H1 (cell line): ENCODE measurements at regions not wholly inside any gene's neighbourhood (a gene's known extent, or its start where the extent isn't known, plus 50 kb on each side); places are given as distances from the start of the nearest gene placed in this dataset.

ENCODE experiments used
- CTCF ChIA-PET: fragments of 300-600 bp; sonication (Branson Sonifier 250); formaldehyde crosslinking; loops from one replicate; lab custom pipeline; 2021; ENCODE audit not compliant: partially characterized antibody; lab: Charles Lee
- POLR2A ChIA-PET: fragments of 300-600 bp; sonication (Branson Sonifier 250); formaldehyde crosslinking; loops from one replicate; lab custom pipeline; 2021; ENCODE audit warnings: inconsistent platforms; ENCODE audit not compliant: partially characterized antibody; lab: Charles Lee
- DNase-seq, 2 experiments: peaks; one replicate each; pipeline versions ENCODE4 v3.0.0 to v3.0.0-alpha.2; 2010 to 2022; ENCODE audit warnings: low spot score in 2 of 2, low read depth in 1 of 2, mixed read lengths in 1 of 2
- FAIRE-seq: peaks from 2 replicates; lab custom pipeline; 2011; peaks lifted over from hg19 to GRCh38; lab: Jason Lieb, UNC
- H2AFZ ChIP-seq: 2 replicates; pipeline ENCODE4 v1.8.1; 2012; ENCODE audit warnings: low read length, inconsistent platforms
- H2AK5ac ChIP-seq: 2 replicates; pipeline ENCODE4 v1.6.1; 2013; ENCODE audit warnings: low read depth, low read length
- H2BK120ac ChIP-seq: replicated peaks from 2 replicates; pipeline ENCODE3; 2013; ENCODE audit warnings: low read depth, low read length, inconsistent platforms
- H2BK12ac ChIP-seq: 2 replicates; pipeline ENCODE4 v1.6.1; 2013; ENCODE audit warnings: low read depth, low read length
- H2BK15ac ChIP-seq: 2 replicates; pipeline ENCODE4 v1.6.1; 2013; ENCODE audit warnings: low read length
- H2BK20ac ChIP-seq: 2 replicates; pipeline ENCODE4 v1.6.1; 2013; ENCODE audit warnings: low read length
- H2BK5ac ChIP-seq: 2 replicates; pipeline ENCODE4 v1.6.1; 2013; ENCODE audit warnings: low read depth, low read length
- H3K14ac ChIP-seq: 2 replicates; pipeline ENCODE4 v1.6.1; 2013; ENCODE audit warnings: inconsistent platforms; ENCODE audit not compliant: insufficient read length
- H3K18ac ChIP-seq: 2 replicates; pipeline ENCODE4 v1.6.1; 2013; ENCODE audit warnings: low read length; ENCODE audit errors: extremely low read depth
- H3K23ac ChIP-seq: 2 replicates; pipeline ENCODE4 v1.6.1; 2013; ENCODE audit warnings: inconsistent platforms; ENCODE audit not compliant: insufficient read length
- H3K23me2 ChIP-seq: 2 replicates; pipeline ENCODE4 v1.6.1; 2013; ENCODE audit warnings: low read depth, low read length
- H3K27ac ChIP-seq: 2 replicates; pipeline ENCODE4 v1.6.1; 2011; ENCODE audit warnings: low read depth, low read length, inconsistent platforms
- H3K27me3 ChIP-seq, 4 experiments: replicated peaks in 1 of 4; 1 replicate in 1 of 4; 2 replicates in 3 of 4; pipeline versions ENCODE4 v1.6.1 to v1.8.1; 2011 to 2013; ENCODE audit warnings: low read length in 3 of 4, mild to moderate bottlenecking in 3 of 4, inconsistent platforms in 2 of 4, mixed read lengths in 2 of 4, moderate library complexity in 1 of 4; ENCODE audit not compliant: control insufficient read depth in 3 of 4, insufficient read depth in 3 of 4; ENCODE audit errors: extremely low read depth in 1 of 4
- H3K36me3 ChIP-seq, 4 experiments: 2 replicates each; pipeline versions ENCODE4 v1.6.1 to v1.8.1; 2011 to 2013; ENCODE audit warnings: mild to moderate bottlenecking in 4 of 4, low read length in 3 of 4, moderate library complexity in 2 of 4, control low read depth in 1 of 4, inconsistent platforms in 1 of 4; ENCODE audit not compliant: insufficient read depth in 4 of 4, control insufficient read depth in 2 of 4
- H3K4ac ChIP-seq: replicated peaks from 2 replicates; pipeline ENCODE3; 2013; ENCODE audit warnings: low read length, low read depth, mixed read lengths, inconsistent platforms; ENCODE audit not compliant: insufficient read length
- H3K4me1 ChIP-seq, 4 experiments: replicated peaks in 1 of 4; 1 replicate in 1 of 4; 2 replicates in 3 of 4; pipeline versions ENCODE4 v1.6.1 to v1.8.1; 2011 to 2013; ENCODE audit warnings: low read length in 3 of 4, inconsistent platforms in 2 of 4, mixed read lengths in 1 of 4; ENCODE audit not compliant: insufficient read depth in 4 of 4, control insufficient read depth in 3 of 4
- H3K4me2 ChIP-seq, 2 experiments: 2 replicates each; pipeline versions ENCODE4 v1.6.1 to v1.8.1; 2011 to 2013; ENCODE audit warnings: low read depth in 2 of 2, low read length in 2 of 2, control low read depth in 1 of 2, inconsistent platforms in 1 of 2, mild to moderate bottlenecking in 1 of 2; ENCODE audit not compliant: insufficient read depth in 1 of 2
- H3K4me3 ChIP-seq, 4 experiments: fragments of 200-600, 300-600 bp in 1 of 4; sonication (generic), shearing (Covaris generic), sonication (Bioruptor Twin) in 1 of 4; 2 replicates each; pipeline versions ENCODE4 v1.5.1 to v1.8.1; 2011 to 2016; ENCODE audit warnings: low read length in 4 of 4, low read depth in 3 of 4, control low read depth in 2 of 4, inconsistent platforms in 2 of 4, mild to moderate bottlenecking in 2 of 4, mixed read lengths in 1 of 4, moderate library complexity in 1 of 4; ENCODE audit not compliant: insufficient read depth in 2 of 4; ENCODE audit errors: extremely low read depth in 1 of 4
- H3K56ac ChIP-seq: replicated peaks from 2 replicates; pipeline ENCODE3; 2013; ENCODE audit warnings: low read depth, mild to moderate bottlenecking, mixed read lengths, low read length, inconsistent platforms; ENCODE audit not compliant: insufficient read length
- H3K79me1 ChIP-seq: 2 replicates; pipeline ENCODE4 v1.6.1; 2013; ENCODE audit warnings: low read depth, low read length, control low read depth
- H3K79me2 ChIP-seq, 2 experiments: 2 replicates each; pipeline versions ENCODE4 v1.6.1 to v1.8.1; 2012 to 2013; ENCODE audit warnings: low read length in 2 of 2, mild to moderate bottlenecking in 2 of 2, inconsistent platforms in 1 of 2; ENCODE audit not compliant: insufficient read depth in 2 of 2, control insufficient read depth in 1 of 2
- H3K9ac ChIP-seq, 4 experiments: replicated peaks in 1 of 4; 1 replicate in 1 of 4; 2 replicates in 3 of 4; pipeline versions ENCODE4 v1.6.1 to v1.8.1; 2011 to 2013; ENCODE audit warnings: low read depth in 3 of 4, low read length in 3 of 4, control low read depth in 2 of 4, mild to moderate bottlenecking in 2 of 4, moderate library complexity in 2 of 4, inconsistent platforms in 1 of 4; ENCODE audit errors: extremely low read depth in 1 of 4
- H3K9me3 ChIP-seq, 2 experiments: 2 replicates each; pipeline versions ENCODE4 v1.6.1 to v1.8.1; 2012 to 2013; ENCODE audit warnings: mild to moderate bottlenecking in 2 of 2, moderate library complexity in 2 of 2, control low read depth in 1 of 2, inconsistent platforms in 1 of 2, low read depth in 1 of 2, low read length in 1 of 2, mixed read lengths in 1 of 2; ENCODE audit not compliant: insufficient read depth in 2 of 2
- H4K20me1 ChIP-seq, 2 experiments: replicated peaks in 1 of 2; 2 replicates each; pipeline versions ENCODE3 to v1.8.1; 2011 to 2013; ENCODE audit warnings: inconsistent platforms in 2 of 2, low read length in 2 of 2, mild to moderate bottlenecking in 1 of 2; ENCODE audit not compliant: insufficient read depth in 2 of 2, control insufficient read depth in 1 of 2
- H4K5ac ChIP-seq: 2 replicates; pipeline ENCODE4 v1.6.1; 2013; ENCODE audit warnings: low read length, low read depth, mixed read lengths, inconsistent platforms; ENCODE audit not compliant: insufficient read length
- H4K8ac ChIP-seq: 2 replicates; pipeline ENCODE4 v1.8.0; 2013; ENCODE audit warnings: mild to moderate bottlenecking, moderate library complexity, low read length, inconsistent platforms; ENCODE audit not compliant: insufficient read depth; ENCODE audit errors: extremely low read depth
- H4K91ac ChIP-seq: replicated peaks from 2 replicates; pipeline ENCODE3; 2013; ENCODE audit warnings: low read length, mixed read lengths, inconsistent platforms; ENCODE audit not compliant: insufficient read length
- ASH2L ChIP-seq: fragments of 200-600, 300-600 bp; sonication (generic); IDR thresholded peaks from one replicate; pipeline ENCODE4 v1.7.1; 2017; ENCODE audit warnings: low read length
- CEBPB ChIP-seq: IDR thresholded peaks from 2 replicates; pipeline ENCODE4 v1.6.1; 2012; ENCODE audit warnings: low read depth, low read length
- FOSL1 ChIP-seq: IDR thresholded peaks from 2 replicates; pipeline ENCODE4 v1.6.1; 2011; ENCODE audit warnings: mild to moderate bottlenecking, low read depth, low read length, moderate library complexity; ENCODE audit not compliant: insufficient read depth
- MAX ChIP-seq: IDR thresholded peaks from 2 replicates; pipeline ENCODE4 v1.6.1; 2012; ENCODE audit warnings: inconsistent platforms
- POLR2A ChIP-seq, 2 experiments: IDR thresholded peaks; 1 replicate in 1 of 2; 2 replicates in 1 of 2; pipeline ENCODE4 v1.6.1; 2011; ENCODE audit warnings: low read depth in 2 of 2, low read length in 2 of 2, mild to moderate bottlenecking in 2 of 2; ENCODE audit errors: control extremely low read depth in 1 of 2
- SIX5 ChIP-seq: IDR thresholded peaks from 2 replicates; pipeline ENCODE4 v1.6.1; 2011; ENCODE audit warnings: mild to moderate bottlenecking, low read depth, low read length
- SUZ12 ChIP-seq: fragments of 200-600 bp; sonication (generic); IDR thresholded peaks from 2 replicates; pipeline ENCODE4 v1.6.1; 2012; ENCODE audit warnings: mild to moderate bottlenecking, inconsistent platforms, low read length, moderate library complexity, mixed read lengths
- TAF7 ChIP-seq: optimal IDR thresholded peaks from 2 replicates; pipeline ENCODE3; 2011; ENCODE audit warnings: low read depth, mild to moderate bottlenecking, inconsistent platforms, low read length, moderate library complexity, borderline replicate concordance
- ZNF274 ChIP-seq: IDR thresholded peaks from 2 replicates; pipeline ENCODE4 v1.7.0; 2012; ENCODE audit warnings: low read length, borderline replicate concordance; ENCODE audit errors: extremely low read depth
- WGBS, 2 experiments: shearing (Covaris generic) in 1 of 2; methylation state at CpG; one replicate each; pipeline versions ENCODE4 v1.1.6 to v1.1.7; 2013 to 2015; ENCODE audit warnings: low lambda C conversion rate in 2 of 2, mixed read lengths in 2 of 2, inconsistent platforms in 1 of 2, low coverage in 1 of 2, missing lambda C conversion rate in 1 of 2; ENCODE audit not compliant: insufficient replicate concordance in 2 of 2, insufficient coverage in 1 of 2, insufficient read length in 1 of 2; ENCODE audit errors: extremely low coverage in 1 of 2, missing lambda C conversion rate in 1 of 2; 5-methylcytosine and 5-hydroxymethylcytosine counted together

- DNase-seq (no peak), FAIRE-seq (no peak)
- H4K8ac ChIP-seq: no peak overlapping the region
- no peak overlapping the region for H4K91ac ChIP-seq
- CTCF ChIA-PET: interaction anchor here (1.1 kb wide), 1 partner anchor 20 kb away, joined by 3 read pairs; no protein-coding TSS in a partner anchor
- H3K4me2 ChIP-seq: no peak overlapping the region
- H2BK15ac ChIP-seq: no peak overlapping the region
- no peak overlapping the region for H2BK20ac ChIP-seq
- H3K79me2 ChIP-seq: no peaks in the 10 kb centered on the region
- no peak overlapping the region for H2BK12ac ChIP-seq
- no peak overlapping the region for H4K5ac ChIP-seq
- POLR2A ChIA-PET: no interaction called here
- H2BK5ac ChIP-seq: no peak overlapping the region
- H3K4me3 ChIP-seq: no peak overlapping the region
- H2BK120ac ChIP-seq: no peak overlapping the region
- H3K79me1 ChIP-seq: no peaks in the 10 kb centered on the region; the same call in 1 of the 2 replicates
- H3K9me3 ChIP-seq: peaks cover 3 to 5% of the 10 kb centered on the region in 2 experiments; a peak in 3 of 4 replicates
- H3K27ac ChIP-seq: no peak overlapping the region
- WGBS, 2 experiments: 100% methylated on average over 3 of the region's 3 CpGs; no CpG with 5 or more reads in 1 of the 2 experiments
- H3K23ac ChIP-seq: no peak overlapping the region
- no peak overlapping the region for H2AFZ ChIP-seq
- H3K56ac ChIP-seq: no peak overlapping the region
- H3K9ac ChIP-seq: no peak overlapping the region
- peaks cover 0 to 4% (median 0%) of the 10 kb centered on the region in 4 experiments; a peak in 2 of 8 replicates for H3K36me3 ChIP-seq
- peaks cover 0 to 10% (median 2%) of the 10 kb centered on the region in 4 experiments; a peak in 3 of 7 replicates for H3K4me1 ChIP-seq
- no peaks in the 10 kb centered on the region for H4K20me1 ChIP-seq
- H3K4ac ChIP-seq: no peak overlapping the region
- no peaks in the 10 kb centered on the region for H3K23me2 ChIP-seq
- H2AK5ac ChIP-seq: no peak overlapping the region
- H3K14ac ChIP-seq: no peak overlapping the region
- H3K27me3 ChIP-seq: no peaks in the 10 kb centered on the region
- TF ChIP-seq SUZ12 (no peak), SIX5 (no peak), FOSL1 (no peak), ASH2L (no peak), ZNF274 (no peak), CEBPB (no peak), TAF7 (no peak), POLR2A (IDR thresholded peaks at IDR 0.05; ENCODE audit: control extremely low read depth in 1 of 2, low read depth in 2 of 2, low read length in 2 of 2) (no peak), MAX (no peak)
- no peak overlapping the region for H3K18ac ChIP-seq
Measured at GRCh38 chr3:5710718-5711117, 523.2 kb downstream of the EDEM1 start.
